Renal cortex interstitium (tissue), 11 donors: ENCODE measurements at regions not wholly inside any gene's neighbourhood (a gene's known extent, or its start where the extent isn't known, plus 50 kb on each side); places are given as distances from the start of the nearest gene placed in this dataset.
"Not testable (repeated sequence)": the region's sequence is repeated elsewhere in the genome, so short reads cannot be mapped to it uniquely, and the experiment has no call there.

Source experiments
- DNase-seq, 11 donors: peaks; one replicate each; pipeline ENCODE4 v3.0.0-alpha.2; 2013; ENCODE audit warnings: low read depth in 9 of 11, low spot score in 4 of 11; ENCODE audit errors: extremely low read depth in 1 of 11

DNA sequence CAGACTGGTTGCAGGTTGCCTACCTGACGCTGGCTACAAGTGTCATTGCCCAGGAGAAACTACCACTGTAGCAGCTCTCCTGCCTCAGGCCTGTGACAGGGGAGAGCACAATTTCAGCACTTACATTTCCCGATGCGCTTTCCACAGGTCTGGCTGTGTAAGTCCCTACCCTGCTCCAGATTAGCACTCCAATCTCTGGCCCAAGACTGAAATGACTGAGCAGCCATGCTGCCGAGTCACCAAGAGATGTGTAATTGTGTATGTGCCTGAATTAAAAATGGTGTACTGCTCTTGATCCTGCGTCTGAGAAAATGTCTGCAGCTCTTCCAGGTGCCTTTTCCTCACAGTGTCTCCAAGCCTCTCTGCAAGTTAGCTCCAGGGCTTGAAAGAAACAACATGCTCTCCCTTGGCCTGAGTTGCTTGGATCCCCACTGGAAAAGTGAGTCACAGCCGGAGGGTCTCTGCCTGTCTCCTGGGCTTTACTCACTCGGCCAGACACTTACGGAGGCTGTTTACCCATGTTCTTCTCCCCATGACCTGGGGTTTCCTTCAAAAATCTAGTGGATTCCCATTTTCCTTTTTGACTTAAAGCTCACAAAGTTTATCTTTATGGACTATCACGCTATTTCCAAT is 1001.7 kb upstream of the KCND2 start:
- DNase-seq, result no peak

DNA sequence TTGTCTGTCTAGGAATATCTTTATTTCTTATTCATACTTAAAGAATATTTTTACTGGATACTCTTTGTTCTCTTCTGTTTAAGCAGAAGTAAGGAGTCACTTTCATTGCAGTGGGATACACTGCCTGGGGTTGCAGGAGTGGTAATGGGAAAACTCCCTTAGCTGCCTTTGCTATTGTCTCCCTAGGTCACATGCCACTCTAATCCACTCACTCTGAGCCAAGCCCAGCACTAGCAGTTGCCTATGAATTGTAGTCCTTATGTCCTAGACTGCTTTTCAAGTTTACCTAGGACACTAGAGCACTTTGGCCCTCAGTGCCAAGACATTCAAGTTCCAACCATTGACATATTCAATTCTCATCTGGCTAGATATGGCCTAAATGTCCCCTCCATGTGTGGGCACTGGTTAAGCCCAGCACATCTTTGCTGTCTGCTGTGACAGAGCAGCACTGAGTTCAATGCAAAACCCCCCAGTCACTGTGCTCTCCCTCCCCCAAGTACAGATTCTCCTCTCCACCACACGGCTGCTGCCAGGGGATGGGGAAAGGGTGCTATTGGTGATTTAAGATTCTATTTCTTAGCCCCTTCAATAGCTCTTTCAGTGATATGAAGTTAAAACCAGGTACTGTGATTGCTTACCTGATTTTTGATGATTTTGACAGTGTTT is 991.7 kb upstream of the KCND2 start:
- no peak for DNase-seq

DNA sequence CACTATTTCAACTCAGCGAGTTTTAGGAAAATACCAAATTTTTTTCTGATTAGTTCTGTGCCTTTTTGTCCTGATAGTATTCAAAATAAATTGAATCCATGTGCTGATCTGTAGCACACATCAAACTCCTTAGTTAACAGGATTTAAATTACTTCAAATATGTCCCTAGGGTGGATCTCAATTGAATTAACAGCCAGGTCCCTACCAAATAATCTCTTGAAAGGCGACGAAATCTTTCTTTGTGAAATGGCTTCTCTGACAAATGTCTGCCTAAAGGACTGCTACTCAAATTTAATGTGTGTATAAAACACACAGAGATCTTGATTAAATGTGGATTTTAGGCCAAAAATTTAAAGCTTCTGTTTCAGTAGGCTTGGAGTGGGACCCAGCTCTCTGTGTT is 989.6 kb upstream of the KCND2 start:
- no peak for DNase-seq

DNA sequence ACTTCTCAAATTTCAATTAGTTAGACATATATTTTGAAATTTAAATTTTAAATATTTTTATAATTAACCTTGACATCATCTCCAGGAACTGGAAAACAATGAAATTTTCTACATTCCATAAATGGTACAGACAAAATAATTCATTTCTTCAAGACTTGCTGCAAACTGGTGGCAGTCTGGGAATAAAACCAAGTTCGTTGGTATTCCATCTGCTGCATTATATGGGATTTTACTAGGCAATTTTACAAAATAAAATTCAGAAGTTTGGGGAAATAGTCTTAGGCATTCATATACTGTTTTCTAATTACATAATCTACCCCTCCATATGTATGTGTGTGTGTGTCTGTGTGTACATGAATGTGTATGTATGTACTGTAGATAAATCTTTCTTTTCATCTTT is 984.6 kb upstream of the KCND2 start:
- DNase-seq, result no peak

DNA sequence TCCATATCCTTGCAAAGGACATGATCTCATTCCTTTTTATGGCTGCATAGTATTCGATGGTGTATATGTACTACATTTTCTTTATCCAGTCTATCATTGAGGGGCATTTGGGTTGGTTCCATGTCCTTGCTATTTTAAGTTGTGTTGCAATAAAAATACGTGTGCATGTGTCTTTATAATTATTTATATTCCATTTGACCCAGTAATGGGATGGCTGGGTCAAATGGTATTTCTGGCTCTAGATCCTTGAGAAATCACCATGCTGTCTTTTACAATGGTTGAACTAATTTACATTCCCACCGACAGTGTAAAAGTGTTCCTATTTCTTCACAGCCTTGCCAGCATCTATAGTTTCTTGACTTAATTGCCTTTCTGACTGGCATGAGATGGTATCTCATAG is 972.6 kb upstream of the KCND2 start:
- DNase-seq, result not testable (repeated sequence)

DNA sequence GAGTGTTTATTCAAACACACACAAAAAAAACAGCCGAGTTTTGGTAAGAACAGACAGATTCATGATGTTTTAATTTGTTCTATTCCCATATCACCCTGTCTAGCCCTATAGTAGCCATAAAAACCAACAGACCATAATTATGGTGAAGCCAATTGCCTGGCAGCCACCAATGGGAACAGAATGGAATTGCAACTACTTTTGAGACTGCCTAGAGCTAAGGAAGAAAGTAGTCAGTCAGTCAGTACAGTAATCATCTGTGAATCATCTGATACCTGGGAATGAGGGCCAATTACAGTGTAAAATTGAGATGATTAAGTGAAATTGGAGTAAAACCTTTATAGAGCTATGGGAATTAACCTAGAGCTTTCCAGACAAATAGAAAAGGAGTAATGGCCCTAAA is 952.7 kb upstream of the KCND2 start:
- no peak for DNase-seq

DNA sequence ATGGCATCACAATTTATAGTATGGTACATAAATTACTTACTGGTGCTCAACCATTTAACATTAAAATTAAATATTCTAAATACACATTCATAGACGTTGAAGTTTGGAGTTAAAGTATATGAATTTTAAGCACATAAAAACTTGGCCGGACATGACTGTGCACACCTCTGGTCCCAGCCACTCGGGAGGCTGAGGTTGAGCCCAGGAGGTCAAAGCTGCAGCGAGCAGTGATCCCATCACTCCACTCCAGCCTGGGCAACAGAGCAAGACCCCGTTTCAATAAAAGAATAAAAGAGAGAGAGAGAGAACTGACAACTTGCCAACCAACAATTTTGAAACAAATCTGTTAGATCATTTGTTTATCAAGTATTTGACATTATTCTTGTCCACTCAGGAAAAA is 943.3 kb upstream of the KCND2 start:
- DNase-seq, result no peak

DNA sequence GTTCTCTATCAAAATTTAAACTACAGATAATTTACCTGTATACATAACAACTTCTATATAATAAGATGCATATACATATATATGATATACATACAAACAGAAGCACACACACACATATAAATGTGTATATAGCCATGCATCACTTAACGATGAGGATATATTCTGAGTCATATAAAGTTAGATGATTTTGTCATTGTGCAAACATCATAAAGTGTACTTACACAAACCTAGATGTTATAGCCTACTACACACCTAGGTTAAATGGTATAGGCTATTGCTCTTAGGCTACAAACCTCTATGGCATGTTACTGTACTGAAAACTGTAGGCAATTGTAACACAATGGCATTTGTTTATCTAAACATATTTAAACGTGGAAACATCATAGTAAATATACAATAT is 937.6 kb upstream of the KCND2 start:
- DNase-seq, result no peak

DNA sequence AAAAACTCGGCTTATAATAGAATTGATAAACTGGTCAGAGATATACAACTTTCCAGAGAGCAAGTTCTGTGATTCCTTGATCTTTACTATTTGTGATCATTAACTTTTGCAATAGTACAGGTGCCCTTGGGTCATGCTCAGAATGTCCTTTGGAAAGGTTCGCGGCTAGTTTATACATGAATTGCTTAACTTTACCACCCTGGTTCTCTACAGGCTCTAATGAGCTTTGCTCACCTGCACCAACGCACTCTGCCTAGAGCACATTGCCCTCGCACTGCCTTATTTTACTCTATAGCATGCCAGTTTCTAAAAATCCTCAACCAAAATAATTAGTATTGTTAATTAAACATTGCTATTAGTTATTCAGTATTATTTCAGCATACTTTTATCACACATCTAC is 931.2 kb upstream of the KCND2 start:
- DNase-seq, result no peak

DNA sequence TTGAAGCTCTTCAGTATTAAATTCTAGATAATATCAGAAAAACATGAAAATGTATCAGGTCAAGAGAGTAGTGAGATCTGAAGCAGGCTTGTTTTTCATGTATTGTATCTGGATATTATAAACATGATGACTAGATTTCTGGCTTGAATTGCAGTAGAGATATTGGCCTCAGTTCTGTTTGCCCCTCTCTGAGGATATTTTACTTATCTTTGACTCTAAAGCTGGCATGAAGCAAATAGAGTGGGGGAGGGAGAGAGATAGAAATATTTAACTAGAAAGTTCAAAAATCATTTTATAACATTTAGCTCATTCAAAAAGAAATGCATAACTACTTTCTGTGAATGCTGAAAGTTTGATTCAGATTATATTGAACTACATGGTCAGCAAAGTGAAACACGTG is 929.7 kb upstream of the KCND2 start:
- DNase-seq, result no peak

DNA sequence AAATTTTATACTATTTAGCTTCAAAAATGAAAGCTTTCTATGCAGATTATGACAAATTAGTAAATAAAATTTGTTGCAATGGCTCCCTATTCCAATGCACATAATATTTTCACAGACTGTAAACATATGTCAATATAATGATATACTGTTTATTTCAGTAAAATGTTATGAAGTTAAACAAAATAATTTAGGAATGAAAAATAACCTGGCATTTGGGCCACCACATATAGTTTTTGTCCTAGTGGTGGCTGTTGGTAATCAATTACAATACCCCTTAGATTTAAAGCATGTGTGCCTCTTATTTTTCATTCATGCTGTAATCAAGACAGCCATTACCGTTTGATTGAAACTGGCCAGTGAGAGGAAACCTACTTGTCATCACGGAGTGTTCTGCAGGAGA is 928.5 kb upstream of the KCND2 start:
- no peak for DNase-seq

DNA sequence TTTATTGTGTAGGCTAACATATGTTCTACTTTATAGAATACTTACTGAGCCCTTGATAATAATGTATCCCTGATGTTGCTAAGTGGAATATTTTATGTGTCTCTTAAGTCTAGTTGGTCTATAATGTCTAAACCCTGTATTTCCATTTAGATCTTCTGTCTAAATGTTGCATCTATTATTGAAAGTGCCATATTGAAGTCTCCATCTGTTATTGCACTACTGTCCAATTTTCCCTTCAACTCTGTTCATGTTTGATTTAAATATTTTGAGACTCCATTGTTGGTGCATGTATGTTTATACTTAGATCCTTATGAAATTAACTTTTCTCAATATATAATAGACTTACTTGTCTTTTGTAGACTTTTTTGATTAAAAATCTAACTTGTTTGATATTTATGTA is 924.5 kb upstream of the KCND2 start:
- DNase-seq, result no peak

DNA sequence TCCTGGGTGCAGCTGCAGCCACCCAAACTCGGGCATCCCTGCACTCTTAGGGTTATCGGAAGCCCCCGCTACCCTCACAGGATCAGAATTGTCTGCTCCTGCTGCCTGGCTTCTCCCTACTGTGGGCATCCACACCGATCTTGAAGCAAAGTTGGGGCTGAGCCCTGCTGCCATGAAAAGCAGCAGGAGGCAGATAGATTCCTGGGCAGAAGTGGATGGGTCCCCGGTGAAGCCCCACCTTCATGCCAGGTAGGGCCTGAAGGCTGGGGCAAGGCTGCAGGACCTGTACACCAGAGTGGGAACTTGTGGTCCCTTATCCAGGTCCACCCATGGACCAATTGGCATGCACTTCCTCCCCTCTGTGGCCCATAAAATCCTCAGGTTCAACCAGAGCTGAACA is 922.6 kb upstream of the KCND2 start:
- no peak for DNase-seq

DNA sequence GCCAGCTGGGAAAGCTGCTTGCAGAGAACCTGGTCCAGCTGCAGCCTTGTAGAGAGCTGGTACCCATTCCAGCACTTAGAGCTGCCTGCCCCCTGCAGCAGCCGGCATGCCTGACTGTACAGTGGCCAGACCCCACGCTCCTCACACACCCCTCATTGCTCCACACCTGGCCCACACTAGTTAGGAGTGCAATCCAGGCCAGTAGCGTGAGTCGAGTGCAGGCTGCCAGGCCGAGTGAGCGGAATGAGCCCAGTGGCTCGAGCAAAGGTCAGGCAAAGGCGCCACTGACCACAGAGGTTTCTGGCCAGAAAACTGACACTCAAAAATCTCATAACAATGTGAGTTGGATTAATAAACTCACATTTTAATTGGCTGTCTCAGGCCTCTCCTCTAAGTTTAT is 921.7 kb upstream of the KCND2 start:
- DNase-seq, result no peak

DNA sequence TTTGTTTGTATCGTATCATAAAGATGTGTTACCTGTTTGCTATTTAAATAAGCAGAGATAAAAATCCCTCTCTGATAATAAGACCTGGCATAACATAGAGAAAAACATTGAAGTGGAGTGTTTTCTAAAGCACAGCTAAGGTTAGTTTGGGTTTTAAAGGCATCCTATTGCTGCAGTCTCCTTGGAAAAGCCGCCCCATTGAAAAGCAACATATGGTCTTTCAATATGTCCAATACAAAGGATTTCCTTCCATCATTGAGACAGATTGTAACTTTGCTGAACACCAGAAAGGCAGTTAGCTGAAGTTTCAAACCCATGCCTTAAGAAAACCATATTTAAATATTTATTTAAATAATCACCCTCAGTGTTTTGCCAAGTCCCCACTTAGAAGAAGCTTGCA is 898.5 kb upstream of the KCND2 start:
- DNase-seq, result no peak

DNA sequence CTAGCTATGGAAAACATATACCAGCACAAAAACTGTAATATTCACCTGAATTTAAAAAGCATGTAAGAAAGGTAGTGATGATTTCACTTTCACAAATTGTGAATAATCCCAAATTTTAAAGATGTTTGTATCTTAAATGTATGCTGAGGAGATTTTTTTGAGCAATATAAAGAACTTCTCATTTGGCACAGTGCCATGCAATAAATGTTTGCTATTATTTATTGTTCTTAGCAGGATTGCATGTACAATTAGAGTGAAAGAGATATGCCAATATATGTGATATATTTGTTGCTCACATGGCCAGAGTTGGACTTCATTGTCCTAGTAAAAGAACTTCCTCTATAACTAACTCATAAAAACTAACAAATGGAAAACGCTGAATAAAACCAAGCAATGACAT is 895.1 kb upstream of the KCND2 start:
- no peak for DNase-seq

DNA sequence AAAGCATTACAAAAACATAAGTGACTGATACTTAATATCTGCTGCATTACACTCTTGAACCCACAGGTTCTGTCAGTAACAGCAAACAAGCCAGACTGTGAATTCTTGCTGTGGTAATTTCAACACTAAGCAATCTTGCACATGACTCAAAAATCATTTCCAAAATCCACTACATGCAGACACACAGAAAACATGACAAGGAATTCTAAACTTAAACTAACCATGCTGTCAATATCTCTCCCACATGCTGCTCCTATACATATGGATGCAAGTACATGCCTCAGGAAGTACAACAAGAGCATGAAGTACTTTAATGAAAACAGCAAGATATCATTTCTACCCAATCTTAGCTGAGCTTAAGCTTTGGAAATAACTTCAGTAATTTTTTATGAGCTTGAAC is 890.2 kb upstream of the KCND2 start:
- no peak for DNase-seq

DNA sequence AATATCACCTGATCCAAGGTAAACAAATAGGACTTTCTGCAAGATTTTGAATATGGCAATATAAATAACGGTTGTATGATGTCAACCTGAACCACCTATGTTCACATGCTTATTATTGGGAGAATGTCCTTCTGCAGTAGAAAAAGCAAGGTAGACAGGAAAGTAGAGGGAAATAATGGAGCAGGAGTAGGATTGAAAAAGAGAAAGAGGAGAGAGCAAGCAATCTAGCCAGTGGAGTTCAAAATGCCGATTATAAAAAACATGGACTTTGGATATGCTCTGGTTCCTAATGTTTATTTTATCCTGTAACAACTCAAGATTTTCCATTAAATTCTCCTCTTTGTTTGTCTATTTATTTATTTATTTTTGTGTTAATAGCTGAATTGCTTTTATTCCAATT is 878.0 kb upstream of the KCND2 start:
- DNase-seq, result no peak

DNA sequence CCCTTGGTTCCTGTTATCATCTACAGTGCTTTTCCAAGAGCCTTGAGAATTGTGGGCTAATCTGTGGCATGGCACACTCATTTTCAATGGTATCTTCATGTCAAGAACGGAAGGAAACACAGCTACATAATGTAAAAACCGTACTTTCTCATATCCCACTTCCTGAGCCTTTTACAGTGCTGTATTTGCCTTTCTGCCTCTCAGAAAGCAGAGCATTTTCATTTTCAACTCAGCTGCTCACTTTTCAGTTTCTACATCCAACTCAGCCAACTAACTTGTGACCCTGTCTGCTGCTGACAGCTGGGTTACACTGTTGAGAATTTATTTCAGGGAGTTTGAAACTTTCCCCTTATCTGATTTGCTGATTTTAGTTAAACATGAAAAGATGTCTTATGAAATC is 875.8 kb upstream of the KCND2 start:
- DNase-seq, result no peak

DNA sequence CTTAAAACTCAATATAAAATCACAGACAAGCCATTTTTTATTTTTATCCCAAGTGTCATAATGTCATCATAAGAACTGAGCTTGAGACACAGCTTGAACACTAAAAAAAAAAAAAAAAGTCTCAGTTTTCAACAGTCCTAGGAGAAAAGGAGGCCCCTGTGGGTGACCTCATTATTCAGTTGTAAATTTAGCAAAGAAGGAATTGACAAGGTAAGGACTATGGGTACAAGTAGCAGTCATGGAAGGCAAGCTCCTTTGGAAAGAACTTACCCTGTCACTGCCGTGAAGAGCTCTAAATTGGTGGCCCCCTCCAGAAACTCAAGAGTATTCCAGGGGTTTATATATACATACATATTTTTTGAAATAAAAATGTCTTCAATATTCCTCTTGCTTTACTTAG is 864.4 kb upstream of the KCND2 start:
- no peak for DNase-seq

DNA sequence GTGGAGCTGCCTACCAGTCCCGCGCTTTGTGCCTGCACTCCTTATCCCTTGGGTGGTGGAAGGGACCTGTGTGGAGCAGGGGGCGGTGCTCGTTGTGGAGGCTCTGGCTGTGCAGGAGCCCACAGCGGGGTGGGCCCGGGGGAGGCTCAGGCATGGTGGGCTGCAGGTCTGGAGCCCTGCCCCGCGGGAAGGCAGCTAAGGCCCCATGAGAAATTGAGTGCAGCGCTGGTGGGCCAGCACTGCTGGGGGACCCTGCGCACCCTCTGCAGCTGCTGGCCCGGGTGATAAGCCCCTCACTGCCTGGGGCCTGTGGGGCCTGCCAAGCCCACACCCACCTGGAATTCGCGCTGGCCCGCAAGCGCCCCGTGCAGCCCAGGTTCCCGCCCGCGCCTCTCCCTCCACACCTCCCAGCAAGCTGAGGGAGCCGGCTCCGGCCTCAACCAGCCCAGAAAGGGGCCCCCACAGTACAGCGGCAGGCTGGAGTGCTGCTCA is 859.6 kb upstream of the KCND2 start:
- DNase-seq, result no peak
